T-helper 1 cell treated with Interleukin-12 subunit alpha and Interleukin-12 subunit beta and Interleukin-4 antibody, amounts not matched to agents 30 μg/mL and 1 μg/mL, for 36 hours (primary cell): ENCODE measurements at regions not wholly inside any gene's neighbourhood (a gene's known extent, or its start where the extent isn't known, plus 50 kb on each side); places are given as distances from the start of the nearest gene placed in this dataset.

ENCODE experiments used
- H3K27ac Mint-ChIP-seq: one replicate; pipeline ENCODE4 v1.8.0; 2021; ENCODE audit warnings: mild to moderate bottlenecking, mixed read lengths
- H3K27me3 Mint-ChIP-seq: one replicate; pipeline ENCODE4 v1.8.0; 2021; ENCODE audit warnings: low read depth, mixed read lengths
- H3K36me3 Mint-ChIP-seq: one replicate; pipeline ENCODE4 v1.8.0; 2021; ENCODE audit warnings: low read depth, mixed read lengths
- H3K4me1 Mint-ChIP-seq: one replicate; pipeline ENCODE4 v1.8.0; 2021; ENCODE audit warnings: low read depth, mixed read lengths
- H3K4me3 Mint-ChIP-seq: one replicate; pipeline ENCODE4 v1.8.0; 2021; ENCODE audit warnings: mild to moderate bottlenecking, moderate library complexity, mixed read lengths
- H3K9me3 Mint-ChIP-seq: one replicate; pipeline ENCODE4 v1.8.0; 2021; ENCODE audit warnings: mixed read lengths

DNA sequence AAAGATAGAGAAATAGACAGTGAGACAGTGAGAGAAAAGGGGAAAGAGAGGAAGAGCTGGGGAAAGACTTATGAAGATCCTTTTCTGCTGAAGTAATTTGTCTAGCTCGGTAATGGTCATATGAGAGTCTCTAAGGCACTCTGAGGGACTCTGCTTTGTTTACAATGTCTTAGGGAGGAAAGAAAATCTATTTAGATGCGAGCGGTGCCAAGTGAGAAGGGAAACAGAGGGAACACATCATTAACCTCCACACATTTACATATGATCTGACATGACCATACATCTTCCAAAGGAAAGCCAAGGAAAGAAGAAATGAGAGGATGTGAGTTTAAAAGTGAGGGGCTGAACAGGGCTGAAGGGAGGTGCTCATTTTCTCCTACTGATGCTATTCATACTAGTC, 862.3 kb upstream of the CITED2 start:
- Mint-ChIP-seq H3K9me3 (peaks cover 10% of the 10 kb centered on the region), H3K36me3 (no peaks in the 10 kb centered on the region), H3K4me1 (no peaks in the 10 kb centered on the region), H3K27me3 (no peaks in the 10 kb centered on the region), H3K27ac (no peak overlapping the region), H3K4me3 (no peak overlapping the region)

DNA sequence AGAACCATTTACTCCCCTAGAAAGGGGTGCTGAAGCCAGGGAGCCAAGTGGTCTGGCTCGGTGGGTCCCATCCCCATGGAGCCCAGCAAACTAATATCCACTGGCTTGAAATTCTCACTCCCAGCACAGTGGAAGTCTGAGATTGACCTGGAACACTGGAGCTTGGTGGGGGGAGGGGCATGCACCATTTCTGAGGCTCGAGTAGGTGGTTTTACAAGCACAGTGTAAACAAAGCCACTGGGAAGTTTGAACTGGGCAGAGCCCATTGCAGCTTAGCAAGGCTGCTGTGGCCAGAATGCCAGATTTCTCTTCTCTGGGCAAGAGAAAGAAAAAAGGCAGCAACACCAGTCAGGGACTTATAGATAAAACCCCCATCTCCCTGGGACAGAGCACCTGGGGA, 855.8 kb upstream of the CITED2 start:
- no peaks in the 10 kb centered on the region for H3K4me1 Mint-ChIP-seq
- H3K27me3 Mint-ChIP-seq = no peaks in the 10 kb centered on the region
- no peak overlapping the region for H3K4me3 Mint-ChIP-seq
- H3K9me3 Mint-ChIP-seq = peaks cover 15% of the 10 kb centered on the region
- no peak overlapping the region for H3K27ac Mint-ChIP-seq
- H3K36me3 Mint-ChIP-seq = no peaks in the 10 kb centered on the region

DNA sequence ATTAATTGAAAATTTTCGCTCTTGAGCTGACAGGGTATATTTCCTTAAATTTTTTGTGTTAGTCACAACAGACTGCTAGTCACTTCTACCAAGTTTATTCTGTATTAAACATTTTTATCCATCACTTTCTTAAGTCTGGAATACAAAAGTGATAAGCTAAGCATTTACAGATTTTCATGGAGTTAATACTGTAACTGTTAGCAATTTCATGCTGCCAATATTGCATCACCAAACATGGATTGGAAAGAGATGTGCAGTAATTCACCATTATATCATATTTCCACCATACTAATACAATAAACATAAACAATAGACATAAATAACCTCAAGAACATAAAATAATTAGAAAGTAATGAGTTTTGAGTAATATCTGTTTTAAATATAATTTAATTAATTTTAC, 854.0 kb upstream of the CITED2 start:
- Mint-ChIP-seq H3K4me3 (no peak overlapping the region), H3K36me3 (no peaks in the 10 kb centered on the region), H3K4me1 (no peaks in the 10 kb centered on the region), H3K27me3 (no peaks in the 10 kb centered on the region), H3K27ac (no peak overlapping the region), H3K9me3 (peaks cover 12% of the 10 kb centered on the region)

DNA sequence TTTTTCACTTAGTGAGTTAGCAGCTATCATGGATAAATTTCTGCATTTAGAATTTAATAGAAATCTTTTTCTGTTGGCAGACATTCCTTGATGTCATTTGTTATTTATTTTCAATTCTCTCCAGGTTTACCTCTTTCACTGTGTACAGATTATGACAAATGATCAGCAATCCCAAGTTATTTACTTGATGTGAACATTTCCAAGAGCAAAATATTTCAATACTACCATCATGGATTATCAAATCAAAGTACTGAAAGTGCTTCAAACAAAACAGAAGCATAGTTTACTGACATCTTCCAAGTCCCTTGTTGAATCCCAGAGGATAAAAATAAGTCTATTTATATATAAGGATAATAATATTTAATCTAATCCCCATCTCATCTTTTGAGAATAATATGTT, 852.2 kb upstream of the CITED2 start:
- no peak overlapping the region for H3K27ac Mint-ChIP-seq
- H3K4me1 Mint-ChIP-seq = no peaks in the 10 kb centered on the region
- peaks cover 5% of the 10 kb centered on the region for H3K9me3 Mint-ChIP-seq
- H3K36me3 Mint-ChIP-seq = no peaks in the 10 kb centered on the region
- H3K27me3 Mint-ChIP-seq = no peaks in the 10 kb centered on the region
- H3K4me3 Mint-ChIP-seq = no peak overlapping the region

DNA sequence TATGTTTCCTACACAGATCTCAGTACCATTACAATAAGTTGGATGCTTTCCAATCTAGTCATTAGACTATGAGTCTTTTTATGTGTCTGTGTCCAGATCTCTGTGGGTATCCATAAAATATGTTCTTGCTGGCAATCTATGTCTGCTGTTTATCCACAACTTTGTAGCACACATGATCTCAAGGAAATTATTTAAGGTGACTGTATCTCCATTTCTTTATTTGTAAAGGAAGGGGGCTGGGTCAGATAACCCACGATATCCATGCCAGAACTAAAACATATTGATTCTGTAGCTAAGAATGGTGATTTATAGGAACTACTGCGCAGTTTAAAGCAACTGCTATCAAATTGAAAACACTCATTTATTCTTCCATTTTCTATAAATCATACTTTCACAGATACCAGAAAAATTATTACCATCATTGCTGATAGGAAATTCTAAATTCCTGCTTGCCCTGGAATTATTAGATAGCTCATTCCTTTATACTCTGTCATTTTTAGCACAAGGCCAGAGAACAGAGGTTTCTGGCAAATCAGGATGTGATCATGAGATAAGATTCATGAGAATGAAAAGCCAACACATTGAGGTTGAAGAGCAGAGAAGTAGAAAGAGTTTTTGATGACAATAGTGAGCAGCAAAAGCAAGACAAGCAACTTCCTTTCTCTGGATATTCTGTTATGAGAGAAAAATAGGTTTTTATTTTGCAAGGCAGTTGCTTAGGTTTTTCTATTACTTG, 851.4 kb upstream of the CITED2 start:
- Mint-ChIP-seq H3K27me3 (no peaks in the 10 kb centered on the region), H3K4me1 (no peaks in the 10 kb centered on the region), H3K4me3 (no peak overlapping the region), H3K9me3 (no peaks in the 10 kb centered on the region), H3K36me3 (no peaks in the 10 kb centered on the region), H3K27ac (no peak overlapping the region)

DNA sequence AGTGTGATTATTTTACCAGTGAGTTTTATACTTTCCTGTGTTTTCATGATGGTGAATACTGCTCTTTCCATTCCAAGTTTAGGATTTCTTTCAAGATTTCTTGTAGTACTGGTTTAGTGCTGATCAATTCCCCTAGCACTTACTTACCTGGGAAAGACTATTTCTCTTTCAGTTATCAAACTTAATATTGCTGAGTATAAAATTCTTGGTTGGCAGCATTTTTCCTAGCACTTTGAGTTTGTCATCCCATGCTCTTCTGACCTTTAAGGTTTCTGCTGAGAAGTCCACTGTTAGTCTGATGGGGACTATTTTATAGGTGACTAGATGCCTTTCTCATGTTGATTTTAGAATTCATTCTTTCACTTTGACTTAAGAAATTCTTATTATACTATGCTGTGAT, 842.8 kb upstream of the CITED2 start:
- Mint-ChIP-seq H3K9me3 (peaks cover 15% of the 10 kb centered on the region), H3K36me3 (no peaks in the 10 kb centered on the region), H3K27me3 (no peaks in the 10 kb centered on the region), H3K4me3 (no peak overlapping the region), H3K4me1 (no peaks in the 10 kb centered on the region), H3K27ac (no peak overlapping the region)

DNA sequence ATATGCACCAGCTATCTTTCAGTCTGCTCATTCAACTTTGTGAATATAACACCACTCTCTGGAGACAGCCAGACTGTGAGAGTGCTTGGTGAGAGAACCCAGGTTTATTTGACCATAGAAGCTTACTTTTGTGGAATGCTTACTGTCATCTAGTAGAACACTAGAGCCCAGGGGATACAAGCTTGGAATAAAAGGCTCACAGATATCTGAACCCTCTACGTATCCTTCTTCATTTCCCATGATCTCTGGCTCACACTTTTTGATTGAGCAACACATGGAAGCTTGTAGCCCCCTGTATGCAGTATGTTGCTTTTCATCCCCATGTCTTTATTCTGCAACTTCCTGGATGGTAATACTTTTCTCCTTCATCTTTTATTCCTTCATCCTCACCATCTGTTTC, 835.3 kb upstream of the CITED2 start:
- Mint-ChIP-seq H3K4me1 (no peaks in the 10 kb centered on the region), H3K4me3 (no peak overlapping the region), H3K36me3 (no peaks in the 10 kb centered on the region), H3K27me3 (no peaks in the 10 kb centered on the region), H3K27ac (no peak overlapping the region), H3K9me3 (no peaks in the 10 kb centered on the region)

DNA sequence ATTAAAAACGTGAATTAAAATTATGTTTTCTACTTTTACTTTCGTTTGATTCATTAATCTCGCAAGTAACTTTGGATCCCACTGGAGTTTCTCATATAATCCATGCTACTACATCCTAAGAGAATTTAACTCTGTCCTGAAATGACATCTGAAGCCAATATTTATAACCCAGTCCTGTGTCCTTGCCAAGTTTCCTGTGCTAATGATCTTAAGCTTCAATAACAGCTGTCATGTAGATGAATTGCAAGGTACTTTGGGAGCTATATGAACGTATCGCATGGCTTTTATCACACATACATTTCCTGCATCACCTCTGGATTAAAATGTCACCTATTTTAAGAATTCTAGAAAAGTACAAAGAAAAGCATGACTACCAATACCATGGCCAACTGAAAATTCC, 833.8 kb upstream of the CITED2 start:
- Mint-ChIP-seq H3K4me3 (no peak overlapping the region), H3K27me3 (no peaks in the 10 kb centered on the region), H3K36me3 (no peaks in the 10 kb centered on the region), H3K9me3 (no peaks in the 10 kb centered on the region), H3K4me1 (no peaks in the 10 kb centered on the region), H3K27ac (no peak overlapping the region)

DNA sequence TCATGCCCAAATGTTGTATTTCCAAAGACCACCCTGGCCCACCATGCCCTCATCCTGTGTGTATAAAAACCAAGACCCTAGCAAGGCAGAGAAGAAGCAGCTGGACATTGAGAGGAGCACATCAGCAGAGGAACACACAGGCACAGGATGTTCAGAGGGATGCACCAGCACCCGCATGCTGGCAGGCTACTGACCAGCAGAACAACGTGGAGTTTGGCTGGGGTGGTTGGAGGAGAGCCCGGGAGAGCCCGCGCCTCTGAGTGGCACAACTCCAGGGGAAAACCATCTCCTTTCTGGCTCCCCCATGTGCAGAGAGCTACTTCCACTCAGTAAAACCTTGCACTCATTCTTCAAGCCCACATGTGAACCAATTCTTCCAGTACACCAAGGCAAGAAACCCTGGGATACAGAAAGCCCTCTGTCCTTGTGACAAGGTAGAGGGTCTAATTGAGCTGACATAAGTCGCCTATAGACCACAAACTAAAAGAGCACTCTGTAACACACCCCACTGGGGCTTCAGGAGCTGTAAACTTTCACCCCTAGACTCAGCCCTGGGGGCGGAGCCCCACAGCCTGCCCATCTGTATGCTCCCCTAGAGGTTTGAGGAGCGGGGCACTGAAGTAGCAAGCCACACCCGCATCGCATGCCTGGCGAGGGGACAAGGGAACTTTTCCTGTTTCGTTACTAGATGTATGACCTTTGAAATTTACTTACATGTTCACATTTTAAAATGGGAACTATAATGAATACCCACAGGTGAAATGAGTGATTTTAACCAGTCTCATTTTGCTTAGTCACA, 831.5 kb upstream of the CITED2 start:
- H3K27ac Mint-ChIP-seq = no peak overlapping the region
- H3K36me3 Mint-ChIP-seq = no peaks in the 10 kb centered on the region
- H3K9me3 Mint-ChIP-seq = no peaks in the 10 kb centered on the region
- H3K4me1 Mint-ChIP-seq = no peaks in the 10 kb centered on the region
- no peaks in the 10 kb centered on the region for H3K27me3 Mint-ChIP-seq
- no peak overlapping the region for H3K4me3 Mint-ChIP-seq

DNA sequence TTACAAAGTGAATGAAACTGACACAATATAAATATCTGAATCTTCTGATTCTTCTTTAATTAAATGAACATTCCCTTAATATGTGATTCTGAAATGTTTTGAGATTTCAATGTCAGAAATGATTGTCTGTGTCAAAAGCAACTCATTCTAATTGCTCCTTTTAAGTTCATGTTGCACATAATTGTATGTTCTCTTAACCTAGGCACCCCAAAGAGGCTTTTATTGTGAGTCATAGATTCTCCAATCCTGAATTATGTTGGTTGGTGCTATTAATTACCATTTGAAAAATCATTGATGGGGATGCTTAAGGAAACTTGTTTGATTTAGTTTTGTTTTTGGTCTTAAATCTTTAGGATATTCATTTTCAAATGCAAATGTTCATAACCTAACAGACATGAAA, 829.7 kb upstream of the CITED2 start:
- Mint-ChIP-seq H3K4me3 (no peak overlapping the region), H3K27me3 (no peaks in the 10 kb centered on the region), H3K9me3 (no peaks in the 10 kb centered on the region), H3K27ac (no peak overlapping the region), H3K36me3 (no peaks in the 10 kb centered on the region), H3K4me1 (no peaks in the 10 kb centered on the region)

DNA sequence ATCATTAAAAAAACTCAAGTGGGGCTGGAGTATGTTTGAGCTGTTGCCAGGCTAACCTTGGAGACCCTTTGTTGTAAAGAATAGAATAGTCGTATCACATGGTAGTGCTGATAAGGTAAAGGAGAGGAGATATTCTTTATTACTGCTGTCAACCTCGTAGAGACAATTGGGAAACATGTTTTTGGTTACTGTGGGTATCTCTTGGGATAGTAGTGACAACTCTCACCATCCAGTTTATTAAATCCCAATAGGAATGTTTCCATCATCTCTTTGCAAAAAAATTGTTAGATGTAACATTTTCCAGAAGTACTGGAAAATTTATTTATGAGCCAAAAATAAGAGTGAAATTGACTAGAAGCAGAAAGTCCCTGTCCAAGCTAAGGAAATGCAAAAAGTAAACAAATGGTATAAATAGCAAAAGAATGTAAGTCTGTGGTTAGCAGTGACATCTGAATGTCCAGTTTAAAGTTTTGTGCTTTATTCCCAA, 829.3 kb upstream of the CITED2 start:
- no peak overlapping the region for H3K4me3 Mint-ChIP-seq
- no peaks in the 10 kb centered on the region for H3K27me3 Mint-ChIP-seq
- no peaks in the 10 kb centered on the region for H3K4me1 Mint-ChIP-seq
- H3K27ac Mint-ChIP-seq = no peak overlapping the region
- no peaks in the 10 kb centered on the region for H3K36me3 Mint-ChIP-seq
- no peaks in the 10 kb centered on the region for H3K9me3 Mint-ChIP-seq

DNA sequence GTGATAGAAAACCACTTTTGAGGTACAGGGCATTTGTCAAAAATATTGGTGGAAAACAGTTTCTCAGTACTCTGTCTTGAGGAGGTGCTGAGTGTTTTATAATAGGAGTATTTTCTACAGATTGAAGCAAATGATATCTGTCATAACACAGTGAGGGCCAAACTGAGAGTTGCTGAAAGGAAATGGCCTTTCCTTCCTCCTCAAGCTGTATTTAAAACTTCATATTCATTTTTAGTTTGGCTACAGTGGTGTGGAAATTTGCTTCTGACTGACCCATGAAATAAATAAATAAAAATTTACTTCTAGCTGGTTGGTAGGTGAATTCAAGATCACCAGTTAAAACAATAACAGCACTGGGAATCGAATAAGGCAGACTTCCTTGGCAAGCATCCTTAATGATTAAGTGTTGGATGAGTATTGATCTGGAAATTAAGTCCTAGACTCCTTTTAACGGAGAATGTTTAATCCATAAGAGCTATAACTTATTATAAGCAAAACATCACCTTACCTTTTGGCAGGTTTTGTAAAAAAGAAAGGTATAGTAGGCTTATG, 828.6 kb upstream of the CITED2 start:
- Mint-ChIP-seq H3K27me3 (no peaks in the 10 kb centered on the region), H3K36me3 (no peaks in the 10 kb centered on the region), H3K9me3 (no peaks in the 10 kb centered on the region), H3K27ac (no peak overlapping the region), H3K4me3 (no peak overlapping the region), H3K4me1 (no peaks in the 10 kb centered on the region)

DNA sequence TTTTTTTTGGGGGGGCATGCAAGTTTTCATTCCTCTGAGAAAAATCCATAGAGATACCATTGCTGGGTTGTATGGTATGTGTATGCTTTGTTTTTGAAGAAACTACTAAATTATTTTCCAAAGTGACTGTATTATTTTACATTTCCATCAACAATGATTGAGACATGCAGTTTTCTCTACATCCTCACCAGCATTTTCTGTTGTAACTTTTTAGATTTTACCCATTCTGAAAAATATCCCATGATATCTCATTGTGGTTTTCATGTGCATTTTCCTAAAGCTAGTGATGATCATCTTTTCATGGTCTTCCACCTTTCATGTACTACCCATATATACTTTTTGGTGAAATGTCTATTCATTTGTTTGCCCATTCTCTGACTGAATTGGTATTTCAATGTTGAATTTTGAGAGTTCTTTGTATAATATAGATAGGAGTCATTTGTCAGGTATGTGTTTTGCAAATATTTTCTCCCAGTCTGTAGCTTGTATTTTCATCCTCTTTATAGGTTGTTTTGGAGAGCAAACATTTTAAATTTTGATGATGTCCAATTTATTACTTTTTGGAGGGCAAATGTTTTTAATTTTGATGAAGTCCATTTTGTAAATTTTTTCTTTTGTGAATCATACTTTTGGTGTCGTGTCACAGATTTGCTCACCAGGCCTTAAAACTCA, 827.5 kb upstream of the CITED2 start:
- no peaks in the 10 kb centered on the region for H3K9me3 Mint-ChIP-seq
- H3K4me1 Mint-ChIP-seq = no peaks in the 10 kb centered on the region
- H3K4me3 Mint-ChIP-seq = no peak overlapping the region
- H3K36me3 Mint-ChIP-seq = no peaks in the 10 kb centered on the region
- H3K27me3 Mint-ChIP-seq = no peaks in the 10 kb centered on the region
- no peak overlapping the region for H3K27ac Mint-ChIP-seq

DNA sequence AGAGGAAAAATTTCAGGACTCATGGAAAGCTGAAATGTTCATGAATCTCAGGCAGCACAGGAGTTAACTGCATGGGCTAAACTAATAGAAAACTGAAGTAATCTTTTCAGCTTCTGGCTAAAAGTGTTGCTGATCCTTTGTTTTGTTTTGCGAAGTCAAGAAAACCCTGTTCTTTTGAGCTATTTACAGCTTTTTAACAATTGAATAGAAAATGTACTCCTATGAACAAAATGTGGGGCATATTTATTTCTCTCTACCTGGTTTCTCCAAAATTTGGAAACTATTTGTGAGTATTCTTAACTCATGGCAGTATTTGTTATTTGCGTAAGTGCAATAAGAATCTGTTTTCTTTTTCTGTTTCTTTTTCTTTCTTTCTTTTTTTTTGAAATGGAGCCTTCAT, 818.8 kb upstream of the CITED2 start:
- Mint-ChIP-seq H3K9me3 (peaks cover 26% of the 10 kb centered on the region), H3K36me3 (no peaks in the 10 kb centered on the region), H3K4me3 (no peak overlapping the region), H3K4me1 (no peaks in the 10 kb centered on the region), H3K27ac (no peak overlapping the region), H3K27me3 (no peaks in the 10 kb centered on the region)

DNA sequence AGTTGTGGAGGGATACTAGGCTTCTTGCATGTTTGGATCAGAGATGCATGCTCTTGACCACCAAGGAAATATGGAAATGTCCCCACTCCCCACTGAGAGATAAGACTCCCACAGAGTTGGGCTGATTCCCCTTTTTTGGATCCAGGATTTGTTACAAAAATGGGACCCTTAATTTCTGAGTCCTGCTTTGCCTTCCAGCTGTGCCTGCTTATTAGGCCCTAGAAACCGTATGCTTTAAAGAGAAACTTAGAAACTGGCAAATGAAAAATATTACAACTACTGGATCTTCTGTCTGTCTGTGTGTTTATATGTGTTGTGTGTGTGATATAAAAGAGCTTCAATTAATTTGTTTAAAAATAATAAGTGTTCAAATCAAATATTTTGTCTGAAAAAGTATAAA, 817.6 kb upstream of the CITED2 start:
- Mint-ChIP-seq H3K27ac (no peak overlapping the region), H3K4me3 (no peak overlapping the region), H3K9me3 (peaks cover 26% of the 10 kb centered on the region), H3K36me3 (no peaks in the 10 kb centered on the region), H3K4me1 (no peaks in the 10 kb centered on the region), H3K27me3 (no peaks in the 10 kb centered on the region)
